Uterus (tissue), 3 donors: ENCODE measurements at regions not wholly inside any gene's neighbourhood (a gene's known extent, or its start where the extent isn't known, plus 50 kb on each side); places are given as distances from the start of the nearest gene placed in this dataset.
A peak's percentile ranks its signal among the peaks of the same experiment; 100 is the strongest.

Experiments used
- DNase-seq, 2 donors: peaks; one replicate each; pipeline ENCODE4 v3.0.0-alpha.2; 2019 to 2020
- H3K27ac ChIP-seq, 2 donors: fragments of 200-600 bp; sonication (generic); 1 replicate in 1 of 2; 2 replicates in 1 of 2; pipeline ENCODE4 v1.5.1; 2016 to 2018
- H3K27me3 ChIP-seq, 2 donors: fragments of 200-600 bp; sonication (generic); one replicate each; pipeline ENCODE4 v1.5.1; 2018 to 2019; ENCODE audit warnings: control low read depth in 1 of 2
- H3K36me3 ChIP-seq, 2 donors: fragments of 200-600 bp; sonication (generic); one replicate each; pipeline ENCODE4 v1.5.1; 2019; ENCODE audit warnings: control low read depth in 1 of 2
- H3K4me1 ChIP-seq, 2 donors: fragments of 200-600 bp; sonication (generic); one replicate each; pipeline ENCODE4 v1.5.1; 2018 to 2019; ENCODE audit warnings: control low read depth in 1 of 2
- H3K4me3 ChIP-seq, 2 donors: fragments of 200-600 bp; sonication (generic); 1 replicate in 1 of 2; 2 replicates in 1 of 2; pipeline ENCODE4 v1.5.1; 2018 to 2019; ENCODE audit warnings: mild to moderate bottlenecking in 1 of 2
- H3K9me3 ChIP-seq, 2 donors: fragments of 200-600 bp; sonication (generic); one replicate each; pipeline ENCODE4 v1.5.1; 2019; ENCODE audit warnings: control low read depth in 1 of 2
- POLR2A ChIP-seq, 2 donors: fragments of 450-650 bp; IDR thresholded peaks; one replicate each; pipeline ENCODE4 v1.6.1; 2016; ENCODE audit warnings: antibody characterized with exemption in 2 of 2, mild to moderate bottlenecking in 1 of 2, moderate library complexity in 1 of 2
- intact Hi-C: fragments of 100-400 bp; cut with DNase I; formaldehyde crosslinking; loops from one replicate; pipeline ENCODE4 v1.15.1; 2023; ENCODE audit warnings: low total_unique reads
- TF ChIP-seq, protein P1 (sequence below), 4 experiments: fragments of 200-600 bp in 2 of 4; fragments of 450-650 bp in 2 of 4; sonication (generic) in 2 of 4; IDR thresholded peaks; one replicate each; pipeline ENCODE4 v1.5.1; 2016 to 2019; ENCODE audit warnings: antibody characterized with exemption in 4 of 4, mild to moderate bottlenecking in 2 of 4, moderate library complexity in 1 of 4
- donor health status: DM: yes; HTN: yes; CAD: no.

DNA sequence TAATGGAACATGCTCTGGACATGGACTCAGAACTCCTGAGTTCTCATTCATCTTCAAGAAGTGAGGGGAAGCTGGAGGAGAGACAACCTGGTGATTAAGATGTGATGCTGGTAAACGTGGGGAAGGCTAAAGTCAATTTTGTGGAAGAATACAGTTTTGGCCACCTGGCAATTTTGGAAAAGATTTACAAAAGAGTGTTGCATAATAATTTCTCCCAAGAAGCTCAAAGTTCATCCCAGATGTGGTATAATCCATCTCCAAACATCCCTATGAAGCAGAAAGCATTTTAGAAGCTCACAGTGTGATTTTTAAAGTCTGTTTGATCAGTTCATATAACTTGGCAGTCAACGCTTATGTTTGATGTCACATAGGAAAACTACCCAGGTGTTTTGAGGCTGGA is 208.7 kb downstream of the LMX1A start:
- no peaks in the 10 kb centered on the region for H3K27me3 ChIP-seq
- H3K4me3 ChIP-seq: no peak overlapping the region
- intact Hi-C loops: no loop called here
- no peak overlapping the region for H3K27ac ChIP-seq
- no peak for DNase-seq
- H3K9me3 ChIP-seq: no peaks in the 10 kb centered on the region
- no peaks in the 10 kb centered on the region for H3K36me3 ChIP-seq
- H3K4me1 ChIP-seq: no peaks in the 10 kb centered on the region
- TF ChIP-seq, protein P1, sequence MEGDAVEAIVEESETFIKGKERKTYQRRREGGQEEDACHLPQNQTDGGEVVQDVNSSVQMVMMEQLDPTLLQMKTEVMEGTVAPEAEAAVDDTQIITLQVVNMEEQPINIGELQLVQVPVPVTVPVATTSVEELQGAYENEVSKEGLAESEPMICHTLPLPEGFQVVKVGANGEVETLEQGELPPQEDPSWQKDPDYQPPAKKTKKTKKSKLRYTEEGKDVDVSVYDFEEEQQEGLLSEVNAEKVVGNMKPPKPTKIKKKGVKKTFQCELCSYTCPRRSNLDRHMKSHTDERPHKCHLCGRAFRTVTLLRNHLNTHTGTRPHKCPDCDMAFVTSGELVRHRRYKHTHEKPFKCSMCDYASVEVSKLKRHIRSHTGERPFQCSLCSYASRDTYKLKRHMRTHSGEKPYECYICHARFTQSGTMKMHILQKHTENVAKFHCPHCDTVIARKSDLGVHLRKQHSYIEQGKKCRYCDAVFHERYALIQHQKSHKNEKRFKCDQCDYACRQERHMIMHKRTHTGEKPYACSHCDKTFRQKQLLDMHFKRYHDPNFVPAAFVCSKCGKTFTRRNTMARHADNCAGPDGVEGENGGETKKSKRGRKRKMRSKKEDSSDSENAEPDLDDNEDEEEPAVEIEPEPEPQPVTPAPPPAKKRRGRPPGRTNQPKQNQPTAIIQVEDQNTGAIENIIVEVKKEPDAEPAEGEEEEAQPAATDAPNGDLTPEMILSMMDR (IDR thresholded peaks at IDR 0.05): no peak
- no peak for TF ChIP-seq POLR2A (IDR thresholded peaks at IDR 0.05)

DNA sequence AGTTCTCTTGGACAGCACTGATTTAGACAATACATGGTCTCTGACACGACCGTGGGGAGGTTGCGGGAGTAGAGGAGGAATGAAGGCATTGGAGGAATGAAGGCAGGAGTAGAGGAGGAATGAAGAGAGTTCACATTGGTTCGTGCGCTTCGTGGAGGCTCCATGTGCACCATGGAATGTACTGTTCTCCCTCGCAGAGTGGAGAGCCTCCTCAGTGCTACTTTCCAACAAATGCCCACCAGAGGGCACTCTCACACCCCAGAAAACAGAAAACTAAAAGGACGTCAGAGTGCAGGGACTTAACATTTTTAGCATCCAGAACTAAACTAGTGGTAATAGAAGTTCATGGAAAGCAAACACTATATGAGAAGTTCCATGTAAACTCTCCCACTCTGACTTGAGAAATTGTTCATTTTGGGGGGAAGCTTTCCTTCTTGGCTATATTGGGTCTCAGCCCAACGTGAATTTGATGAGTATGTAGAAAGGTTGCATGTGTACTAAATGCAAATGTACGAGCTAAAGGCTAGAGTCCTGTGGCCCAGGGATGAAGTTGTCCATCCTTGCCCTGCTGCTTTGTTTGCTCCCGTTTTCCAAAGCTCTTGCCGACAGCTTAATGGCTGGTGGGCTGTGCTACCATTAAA is 211.6 kb downstream of the LMX1A start:
- H3K4me1 ChIP-seq: no peaks in the 10 kb centered on the region
- no peaks in the 10 kb centered on the region for H3K27me3 ChIP-seq
- no peak overlapping the region for H3K4me3 ChIP-seq
- no peaks in the 10 kb centered on the region for H3K9me3 ChIP-seq
- peak; percentile 28 to 40 for DNase-seq
- no peak overlapping the region for H3K27ac ChIP-seq
- TF ChIP-seq, protein P1 (IDR thresholded peaks at IDR 0.05): peak; percentile 48 to 64 (median 56)
- no peak for TF ChIP-seq POLR2A (IDR thresholded peaks at IDR 0.05)
- no peaks in the 10 kb centered on the region for H3K36me3 ChIP-seq
- intact Hi-C loops: no loop called here

DNA sequence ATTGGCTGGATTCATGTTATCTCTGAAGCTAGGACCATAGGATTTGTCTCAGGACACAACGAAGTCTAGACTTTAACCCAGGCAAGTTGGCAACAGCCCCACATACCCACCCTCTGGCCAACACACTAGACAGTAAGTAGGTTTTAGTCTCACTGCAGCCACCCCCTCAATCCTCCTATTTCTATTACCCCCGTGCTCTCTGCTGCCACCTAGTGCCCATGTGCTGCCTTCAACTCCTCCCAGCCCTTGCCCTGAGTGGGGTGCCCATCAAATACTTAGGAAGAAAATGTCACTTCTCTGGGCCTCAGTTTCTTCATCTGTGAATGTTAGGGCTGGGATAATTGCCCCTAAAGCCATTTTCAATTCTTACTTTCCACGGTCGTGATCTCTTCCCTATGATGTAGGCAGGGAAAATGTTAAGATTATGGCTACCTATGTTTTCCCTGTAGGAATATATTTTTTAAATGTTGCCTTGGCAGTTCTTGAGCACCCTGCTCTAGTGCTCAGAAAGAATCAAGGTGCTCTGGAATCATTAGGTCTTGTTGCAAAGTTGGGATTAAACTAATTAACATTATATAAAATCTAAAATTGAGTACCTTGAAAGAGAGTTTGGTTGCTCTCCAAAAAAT is 213.0 kb downstream of the LMX1A start:
- intact Hi-C loops: no loop called here
- no peak for TF ChIP-seq POLR2A (IDR thresholded peaks at IDR 0.05)
- TF ChIP-seq, protein P1 (IDR thresholded peaks at IDR 0.05): no peak
- DNase-seq: no peak
- H3K9me3 ChIP-seq: no peaks in the 10 kb centered on the region
- H3K27me3 ChIP-seq: no peaks in the 10 kb centered on the region
- H3K36me3 ChIP-seq: no peaks in the 10 kb centered on the region
- no peak overlapping the region for H3K4me3 ChIP-seq
- no peaks in the 10 kb centered on the region for H3K4me1 ChIP-seq
- no peak overlapping the region for H3K27ac ChIP-seq

DNA sequence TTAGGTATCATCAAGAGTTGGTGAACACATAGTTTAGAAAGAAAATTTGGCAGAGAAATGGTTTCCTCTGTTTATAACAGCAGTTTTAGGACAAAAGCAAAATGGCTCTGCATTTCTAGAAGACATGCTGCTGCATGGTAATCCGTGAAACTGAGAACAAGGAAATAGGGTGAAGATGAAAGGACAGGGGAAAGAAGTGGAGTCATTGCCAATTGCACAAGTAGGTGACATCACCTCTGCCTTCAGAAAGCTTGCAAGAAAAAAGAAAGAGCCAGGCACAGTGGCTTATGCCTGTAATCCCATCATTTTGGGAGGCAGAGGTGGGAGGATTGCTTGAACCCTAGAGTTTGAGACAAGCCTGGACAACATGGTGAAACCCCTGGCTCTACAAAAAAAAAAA is 217.6 kb downstream of the LMX1A start:
- intact Hi-C loops: no loop called here
- H3K9me3 ChIP-seq: no peaks in the 10 kb centered on the region
- no peak for DNase-seq
- TF ChIP-seq, protein P1 (IDR thresholded peaks at IDR 0.05): no peak
- no peak for TF ChIP-seq POLR2A (IDR thresholded peaks at IDR 0.05)
- H3K27ac ChIP-seq: no peak overlapping the region
- H3K27me3 ChIP-seq: no peaks in the 10 kb centered on the region
- no peak overlapping the region for H3K4me3 ChIP-seq
- no peaks in the 10 kb centered on the region for H3K36me3 ChIP-seq
- no peaks in the 10 kb centered on the region for H3K4me1 ChIP-seq

DNA sequence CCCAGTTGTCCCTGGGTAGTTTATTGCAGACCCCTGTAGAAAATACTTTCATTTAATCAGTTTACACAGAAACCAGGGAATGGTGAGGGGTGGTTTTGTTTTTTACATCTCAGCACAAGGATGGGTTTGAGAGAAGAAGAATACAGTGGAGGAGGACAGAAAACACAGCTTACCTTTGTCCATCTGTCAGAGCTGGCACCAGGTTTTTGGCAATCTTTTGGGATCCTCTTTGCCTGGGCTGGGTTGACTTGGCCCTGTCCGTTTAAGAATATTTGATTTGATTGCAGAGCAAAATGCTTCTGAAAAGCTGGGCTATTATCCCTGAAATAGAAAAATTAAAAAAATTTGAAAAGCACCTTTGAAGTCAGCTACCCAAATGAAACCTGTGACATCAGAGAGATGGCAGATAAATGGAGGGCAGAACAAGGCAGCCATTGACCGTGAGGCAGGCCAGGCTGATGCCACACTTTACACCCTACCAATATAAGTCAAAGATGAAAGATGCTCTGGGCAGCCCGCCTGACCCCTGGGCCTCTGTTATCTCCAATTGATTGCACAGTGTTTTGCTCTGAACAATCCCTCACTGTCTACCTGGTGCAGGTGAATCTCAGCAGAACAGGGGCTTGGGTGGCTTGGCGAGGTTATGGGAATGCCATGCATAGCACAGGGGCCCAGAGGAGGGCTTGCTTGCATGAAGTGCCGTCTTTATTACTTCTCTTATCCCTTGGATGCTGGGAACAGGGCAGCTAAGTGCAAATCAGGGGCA is 218.8 kb downstream of the LMX1A start:
- no peaks in the 10 kb centered on the region for H3K27me3 ChIP-seq
- intact Hi-C loops: no loop called here
- no peaks in the 10 kb centered on the region for H3K36me3 ChIP-seq
- H3K4me1 ChIP-seq: no peaks in the 10 kb centered on the region
- no peak overlapping the region for H3K4me3 ChIP-seq
- no peaks in the 10 kb centered on the region for H3K9me3 ChIP-seq
- TF ChIP-seq, protein P1 (IDR thresholded peaks at IDR 0.05): no peak
- no peak for TF ChIP-seq POLR2A (IDR thresholded peaks at IDR 0.05)
- DNase-seq: no peak
- H3K27ac ChIP-seq: no peak overlapping the region
